ENCODE measurements at regions not wholly inside any gene's neighbourhood (a gene's known extent, or its start where the extent isn't known, plus 50 kb on each side); places are given as distances from the start of the nearest gene placed in this dataset.
A peak's percentile ranks its signal among the peaks of the same experiment; 100 is the strongest.

DNA sequence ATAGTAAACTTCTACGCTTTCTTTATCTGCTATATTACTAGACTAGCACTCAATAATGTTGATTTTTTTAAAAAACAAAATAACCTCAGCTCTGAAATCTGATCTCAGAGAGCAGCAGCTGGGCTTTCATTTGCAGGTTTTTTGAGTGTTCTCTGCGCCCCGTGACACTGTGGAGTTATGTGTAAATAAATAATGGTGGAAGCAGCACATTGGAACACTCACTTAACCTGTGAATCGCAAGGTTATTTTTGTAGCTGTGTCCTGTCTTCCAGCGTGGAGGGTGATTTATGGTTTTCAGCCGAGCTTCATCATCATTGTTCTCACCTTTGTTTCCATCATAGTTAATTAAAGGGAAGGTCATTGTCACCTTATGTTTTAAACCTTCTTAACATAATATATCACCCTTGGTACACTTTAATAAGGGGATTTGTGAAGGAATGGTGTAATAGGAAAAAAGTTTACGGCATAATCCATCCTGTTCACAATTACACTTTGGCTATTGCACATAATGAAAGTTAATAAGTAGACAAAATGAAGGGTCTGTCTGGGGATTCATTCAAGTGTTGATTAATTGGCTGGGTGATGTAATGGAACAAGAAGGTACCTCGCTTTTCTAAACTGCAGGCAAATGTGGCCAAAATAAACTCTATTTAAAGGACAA, 493.3 kb upstream of the ADAMTS16 start:
- WGBS, result 26% methylated on average over 8 of the region's 8 CpGs
- Histone ChIP-seq H3K36me3 (no peaks in the 10 kb centered on the region), H3K27ac (replicated peaks in 1 of 4) (no peak overlapping the region), H3K4me3 (no peak overlapping the region), H3K9me3 (peaks cover 0 to 10% (median 0%) of the 10 kb centered on the region in 4 donors), H3K27me3 (no peaks in the 10 kb centered on the region), H3K4me1 (no peaks in the 10 kb centered on the region)
- peak; percentile 42 for DNase-seq (ENCODE audit: extremely low spot score)
- intact Hi-C loops (cut with DNase I), result no loop called here
- TF ChIP-seq POLR2AphosphoS5 (IDR thresholded peaks at IDR 0.05) (no peak), POLR2A (IDR thresholded peaks at IDR 0.05; ENCODE audit: low read depth) (no peak), EP300 (IDR thresholded peaks at IDR 0.05) (no peak)
- TF ChIP-seq, protein P1, sequence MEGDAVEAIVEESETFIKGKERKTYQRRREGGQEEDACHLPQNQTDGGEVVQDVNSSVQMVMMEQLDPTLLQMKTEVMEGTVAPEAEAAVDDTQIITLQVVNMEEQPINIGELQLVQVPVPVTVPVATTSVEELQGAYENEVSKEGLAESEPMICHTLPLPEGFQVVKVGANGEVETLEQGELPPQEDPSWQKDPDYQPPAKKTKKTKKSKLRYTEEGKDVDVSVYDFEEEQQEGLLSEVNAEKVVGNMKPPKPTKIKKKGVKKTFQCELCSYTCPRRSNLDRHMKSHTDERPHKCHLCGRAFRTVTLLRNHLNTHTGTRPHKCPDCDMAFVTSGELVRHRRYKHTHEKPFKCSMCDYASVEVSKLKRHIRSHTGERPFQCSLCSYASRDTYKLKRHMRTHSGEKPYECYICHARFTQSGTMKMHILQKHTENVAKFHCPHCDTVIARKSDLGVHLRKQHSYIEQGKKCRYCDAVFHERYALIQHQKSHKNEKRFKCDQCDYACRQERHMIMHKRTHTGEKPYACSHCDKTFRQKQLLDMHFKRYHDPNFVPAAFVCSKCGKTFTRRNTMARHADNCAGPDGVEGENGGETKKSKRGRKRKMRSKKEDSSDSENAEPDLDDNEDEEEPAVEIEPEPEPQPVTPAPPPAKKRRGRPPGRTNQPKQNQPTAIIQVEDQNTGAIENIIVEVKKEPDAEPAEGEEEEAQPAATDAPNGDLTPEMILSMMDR (IDR thresholded peaks at IDR 0.05), result no peak

DNA sequence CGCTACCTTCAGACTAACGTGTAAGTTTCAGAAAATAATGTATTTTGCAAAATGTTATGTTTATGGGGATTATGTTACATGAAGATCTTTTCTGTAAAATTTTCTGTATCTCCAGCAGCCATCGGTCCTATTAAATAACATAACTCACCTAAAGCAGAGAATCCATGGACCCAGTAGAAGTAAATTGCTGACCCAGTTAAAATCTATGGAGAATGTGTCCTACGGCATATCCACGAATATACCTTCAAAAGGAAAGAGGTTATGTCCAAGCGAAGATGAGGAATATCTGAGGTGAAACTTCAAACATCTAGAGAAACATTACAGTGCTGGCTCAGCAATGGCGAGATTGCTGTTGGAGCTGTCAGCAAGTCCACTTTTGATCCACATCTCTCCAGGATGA, 492.2 kb upstream of the ADAMTS16 start:
- Histone ChIP-seq H3K9me3 (peaks cover 0 to 7% (median 0%) of the 10 kb centered on the region in 4 donors), H3K4me1 (no peaks in the 10 kb centered on the region), H3K27me3 (no peaks in the 10 kb centered on the region), H3K27ac (replicated peaks in 1 of 4) (no peak overlapping the region), H3K4me3 (no peak overlapping the region), H3K36me3 (no peaks in the 10 kb centered on the region)
- no peak for TF ChIP-seq POLR2AphosphoS5 (IDR thresholded peaks at IDR 0.05)
- no peak for TF ChIP-seq POLR2A (IDR thresholded peaks at IDR 0.05; ENCODE audit: low read depth)
- TF ChIP-seq, protein P1 (IDR thresholded peaks at IDR 0.05), result no peak
- TF ChIP-seq EP300 (IDR thresholded peaks at IDR 0.05), result no peak
- peak; percentile 5 for DNase-seq (ENCODE audit: extremely low spot score)
- intact Hi-C loops (cut with DNase I), result no loop called here
- WGBS, result 81% methylated on average over 7 of the region's 7 CpGs

DNA sequence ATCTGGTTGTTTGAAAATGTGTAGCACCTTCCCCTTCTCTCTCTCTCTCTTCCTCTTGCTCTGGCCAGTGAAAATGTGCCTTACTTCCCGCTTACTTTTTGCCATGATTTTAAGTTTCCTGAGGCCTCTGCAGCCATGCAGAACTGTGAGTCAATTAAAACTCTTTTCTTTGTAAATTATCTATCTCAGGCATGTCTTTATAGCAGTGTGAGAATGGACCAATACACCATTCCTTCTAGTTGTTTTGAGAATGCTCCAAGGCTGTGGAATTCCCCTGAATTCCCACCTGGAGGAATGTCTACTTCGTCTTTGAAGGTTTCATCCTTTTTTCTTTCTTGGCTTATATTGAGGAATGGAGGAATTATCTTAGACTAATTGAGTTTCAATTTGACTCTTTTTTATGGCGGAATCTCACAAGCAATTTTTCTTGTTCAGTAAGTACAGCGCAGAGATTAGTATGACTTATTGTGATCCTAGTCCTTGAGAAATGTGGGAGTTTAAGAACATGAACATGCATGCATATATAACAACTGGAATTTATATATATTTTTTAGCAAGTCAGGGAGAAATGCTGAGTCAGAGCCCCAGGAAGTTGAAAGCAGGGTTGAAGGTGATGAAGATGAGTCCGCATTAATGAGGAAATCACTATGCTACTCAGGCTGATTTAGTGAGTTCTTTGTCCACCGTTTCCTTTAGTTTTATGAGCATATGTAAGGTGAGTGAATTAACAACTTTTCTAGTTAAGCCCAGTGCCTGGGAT, 488.1 kb upstream of the ADAMTS16 start:
- no peaks in the 10 kb centered on the region for H3K36me3 ChIP-seq
- H3K4me3 ChIP-seq, result no peak overlapping the region
- intact Hi-C loops (cut with DNase I), result no loop called here
- H3K27me3 ChIP-seq, result no peaks in the 10 kb centered on the region
- WGBS, result 68% methylated on average over 6 of the region's 6 CpGs
- DNase-seq (ENCODE audit: extremely low spot score), result peak; percentile 45
- H3K27ac ChIP-seq (replicated peaks in 1 of 4), result no peak overlapping the region
- no peaks in the 10 kb centered on the region for H3K4me1 ChIP-seq
- no peaks in the 10 kb centered on the region for H3K9me3 ChIP-seq
- TF ChIP-seq POLR2A (IDR thresholded peaks at IDR 0.05; ENCODE audit: low read depth) (no peak), POLR2AphosphoS5 (IDR thresholded peaks at IDR 0.05) (no peak), EP300 (IDR thresholded peaks at IDR 0.05) (no peak)
- TF ChIP-seq, protein P1 (IDR thresholded peaks at IDR 0.05), result no peak

DNA sequence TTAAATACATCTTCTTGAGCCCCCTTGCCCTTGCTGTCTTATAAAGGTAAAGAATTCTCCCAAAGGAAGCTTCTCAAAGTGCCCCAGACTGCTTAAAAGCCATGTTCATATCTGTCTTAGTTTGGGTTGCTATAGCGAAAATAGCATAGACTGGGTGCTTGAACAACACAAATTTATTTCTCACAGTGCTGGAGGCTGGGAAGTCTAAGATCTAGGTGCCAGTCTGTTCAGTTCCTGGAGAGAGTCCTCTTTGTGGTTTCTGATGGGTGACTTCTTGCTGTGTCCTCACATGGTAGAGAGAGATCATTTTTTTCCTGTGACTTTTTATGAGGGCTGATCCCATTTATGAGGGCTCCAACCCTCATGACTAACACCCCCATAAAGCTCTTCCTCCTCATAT, 486.7 kb upstream of the ADAMTS16 start:
- Histone ChIP-seq H3K4me3 (no peak overlapping the region), H3K4me1 (no peaks in the 10 kb centered on the region), H3K27me3 (no peaks in the 10 kb centered on the region), H3K36me3 (no peaks in the 10 kb centered on the region), H3K27ac (replicated peaks in 1 of 4) (no peak overlapping the region), H3K9me3 (no peaks in the 10 kb centered on the region)
- TF ChIP-seq, protein P1 (IDR thresholded peaks at IDR 0.05), result no peak
- no peak for TF ChIP-seq POLR2A (IDR thresholded peaks at IDR 0.05; ENCODE audit: low read depth)
- no peak for TF ChIP-seq EP300 (IDR thresholded peaks at IDR 0.05)
- TF ChIP-seq POLR2AphosphoS5 (IDR thresholded peaks at IDR 0.05), result no peak
- DNase-seq (ENCODE audit: extremely low spot score), result peak; percentile 64
- WGBS, result 90% methylated on average over 1 of the region's 1 CpG
- intact Hi-C loops (cut with DNase I), result no loop called here
